ENCODE measurements at regions not wholly inside any gene's neighbourhood (a gene's known extent, or its start where the extent isn't known, plus 50 kb on each side); places are given as distances from the start of the nearest gene placed in this dataset.
A peak's percentile ranks its signal among the peaks of the same experiment; 100 is the strongest.

DNA sequence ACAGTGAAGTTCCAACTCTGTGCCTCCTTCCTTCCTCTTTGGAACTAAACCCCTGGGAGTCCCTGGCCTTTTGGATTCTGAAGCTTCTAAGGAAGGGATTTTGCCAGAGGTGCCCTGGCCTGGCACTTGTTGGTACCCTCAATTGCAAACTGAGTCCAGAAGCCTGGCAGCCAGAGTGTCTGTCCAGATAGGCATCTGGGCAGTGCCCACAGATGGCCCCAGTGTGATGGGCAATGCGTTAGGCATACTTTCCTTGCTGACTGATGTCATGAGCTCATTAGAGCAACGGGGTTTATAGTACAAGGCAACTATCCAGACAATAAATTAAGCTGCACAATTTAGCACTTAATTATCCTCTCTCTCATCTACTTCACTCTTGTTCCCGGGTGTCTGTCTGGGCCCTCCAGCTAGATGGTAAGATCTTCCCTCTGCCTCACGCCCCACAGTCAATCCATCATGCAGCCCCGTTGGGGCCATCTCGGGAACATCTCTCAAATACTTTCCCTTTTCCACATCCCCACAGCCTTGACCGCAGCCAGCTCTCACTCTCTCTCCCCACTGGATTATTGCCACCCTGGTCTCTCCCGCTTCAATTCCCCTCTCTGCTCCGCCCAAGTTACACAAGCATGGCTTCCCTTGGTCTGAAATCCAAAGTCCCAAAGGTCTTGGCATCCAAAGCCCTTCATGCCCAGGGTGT, 157.5 kb upstream of the SMIM23 start:
- WGBS, 2 donors, result 88 to 89% methylated on average over 9 of the region's 9 CpGs
- peaks cover 0 to 18% (median 13%) of the 10 kb centered on the region in 9 donors for H3K4me1 ChIP-seq
- H3K36me3 ChIP-seq, result no peaks in the 10 kb centered on the region
- no peaks in the 10 kb centered on the region for H3K9me3 ChIP-seq
- H3K27me3 ChIP-seq, result peaks cover 0 to 4% (median 0%) of the 10 kb centered on the region in 7 donors
- ATAC-seq (no peak), DNase-seq (no peak)
- intact Hi-C loops (cut with DNase I), result loop anchor here in 5 of 10 donors (2.0 to 10.0 kb wide), 5 partner anchors 203 to 279 kb away; no protein-coding TSS in a partner anchor
- H3K4me3 ChIP-seq, result no peak overlapping the region
- no peak overlapping the region for H3K27ac ChIP-seq
- TF ChIP-seq, protein P1, sequence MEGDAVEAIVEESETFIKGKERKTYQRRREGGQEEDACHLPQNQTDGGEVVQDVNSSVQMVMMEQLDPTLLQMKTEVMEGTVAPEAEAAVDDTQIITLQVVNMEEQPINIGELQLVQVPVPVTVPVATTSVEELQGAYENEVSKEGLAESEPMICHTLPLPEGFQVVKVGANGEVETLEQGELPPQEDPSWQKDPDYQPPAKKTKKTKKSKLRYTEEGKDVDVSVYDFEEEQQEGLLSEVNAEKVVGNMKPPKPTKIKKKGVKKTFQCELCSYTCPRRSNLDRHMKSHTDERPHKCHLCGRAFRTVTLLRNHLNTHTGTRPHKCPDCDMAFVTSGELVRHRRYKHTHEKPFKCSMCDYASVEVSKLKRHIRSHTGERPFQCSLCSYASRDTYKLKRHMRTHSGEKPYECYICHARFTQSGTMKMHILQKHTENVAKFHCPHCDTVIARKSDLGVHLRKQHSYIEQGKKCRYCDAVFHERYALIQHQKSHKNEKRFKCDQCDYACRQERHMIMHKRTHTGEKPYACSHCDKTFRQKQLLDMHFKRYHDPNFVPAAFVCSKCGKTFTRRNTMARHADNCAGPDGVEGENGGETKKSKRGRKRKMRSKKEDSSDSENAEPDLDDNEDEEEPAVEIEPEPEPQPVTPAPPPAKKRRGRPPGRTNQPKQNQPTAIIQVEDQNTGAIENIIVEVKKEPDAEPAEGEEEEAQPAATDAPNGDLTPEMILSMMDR (IDR thresholded peaks at IDR 0.05), result no peak

DNA sequence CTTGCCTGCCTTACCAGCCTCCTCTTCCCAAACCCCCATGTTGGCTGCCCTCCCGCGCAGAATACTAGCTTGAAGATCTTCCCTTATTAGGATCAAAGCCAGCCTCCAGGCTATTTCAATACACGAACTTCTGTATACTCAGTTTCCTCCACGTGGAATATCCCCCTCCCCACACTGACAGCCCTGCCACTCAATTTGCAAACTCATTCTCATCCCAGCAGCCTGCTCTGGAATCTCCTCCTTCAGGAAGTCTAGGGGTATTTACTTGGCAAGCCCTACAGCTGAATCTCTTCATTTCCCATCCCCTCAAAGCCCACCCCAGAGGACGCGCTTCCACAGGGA, 157.0 kb upstream of the SMIM23 start:
- peaks cover 0 to 18% (median 13%) of the 10 kb centered on the region in 9 donors for H3K4me1 ChIP-seq
- TF ChIP-seq, protein P1 (IDR thresholded peaks at IDR 0.05), result no peak
- no peak for ATAC-seq
- no peak for DNase-seq
- intact Hi-C loops (cut with DNase I), result loop anchor here in 5 of 10 donors (2.0 to 10.0 kb wide), 5 partner anchors 204 to 279 kb away; no protein-coding TSS in a partner anchor
- H3K9me3 ChIP-seq, result no peaks in the 10 kb centered on the region
- peaks cover 0 to 4% (median 0%) of the 10 kb centered on the region in 7 donors for H3K27me3 ChIP-seq
- no peak overlapping the region for H3K4me3 ChIP-seq
- H3K27ac ChIP-seq, result no peak overlapping the region
- 74 to 79% methylated on average over 6 of the region's 6 CpGs for WGBS, 2 donors
- no peaks in the 10 kb centered on the region for H3K36me3 ChIP-seq

DNA sequence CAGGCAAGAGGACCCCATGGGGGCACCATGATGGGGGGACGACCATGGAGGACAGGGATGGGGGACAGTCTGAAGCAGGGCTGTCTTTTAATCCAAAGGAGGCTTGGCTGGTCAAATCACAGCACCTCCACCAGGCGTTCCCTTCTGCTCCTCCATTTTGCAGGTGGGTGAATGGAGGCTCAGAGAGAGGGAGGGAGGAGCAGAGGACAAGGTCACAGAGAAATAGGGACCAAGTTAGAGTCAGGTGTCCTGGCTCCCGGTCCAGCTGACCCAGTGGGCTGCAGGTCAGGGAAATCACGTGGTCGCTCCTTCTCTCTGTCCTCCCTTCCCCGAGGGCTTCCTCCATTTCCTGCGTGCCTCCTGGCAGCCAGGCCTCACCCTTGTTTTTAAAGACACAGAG, 156.4 kb upstream of the SMIM23 start:
- H3K27ac ChIP-seq, result no peak overlapping the region
- H3K4me3 ChIP-seq, result no peak overlapping the region
- no peaks in the 10 kb centered on the region for H3K36me3 ChIP-seq
- 59 to 67% methylated on average over 7 of the region's 7 CpGs for WGBS, 2 donors
- H3K9me3 ChIP-seq, result no peaks in the 10 kb centered on the region
- H3K4me1 ChIP-seq, result peaks cover 0 to 23% (median 13%) of the 10 kb centered on the region in 9 donors
- DNase-seq, result no peak
- H3K27me3 ChIP-seq, result peaks cover 0 to 4% (median 0%) of the 10 kb centered on the region in 7 donors
- ATAC-seq, result no peak
- TF ChIP-seq, protein P1 (IDR thresholded peaks at IDR 0.05), result no peak
- intact Hi-C loops (cut with DNase I), result loop anchor here in 5 of 10 donors (2.0 to 10.0 kb wide), 5 partner anchors 204 to 278 kb away; no protein-coding TSS in a partner anchor

DNA sequence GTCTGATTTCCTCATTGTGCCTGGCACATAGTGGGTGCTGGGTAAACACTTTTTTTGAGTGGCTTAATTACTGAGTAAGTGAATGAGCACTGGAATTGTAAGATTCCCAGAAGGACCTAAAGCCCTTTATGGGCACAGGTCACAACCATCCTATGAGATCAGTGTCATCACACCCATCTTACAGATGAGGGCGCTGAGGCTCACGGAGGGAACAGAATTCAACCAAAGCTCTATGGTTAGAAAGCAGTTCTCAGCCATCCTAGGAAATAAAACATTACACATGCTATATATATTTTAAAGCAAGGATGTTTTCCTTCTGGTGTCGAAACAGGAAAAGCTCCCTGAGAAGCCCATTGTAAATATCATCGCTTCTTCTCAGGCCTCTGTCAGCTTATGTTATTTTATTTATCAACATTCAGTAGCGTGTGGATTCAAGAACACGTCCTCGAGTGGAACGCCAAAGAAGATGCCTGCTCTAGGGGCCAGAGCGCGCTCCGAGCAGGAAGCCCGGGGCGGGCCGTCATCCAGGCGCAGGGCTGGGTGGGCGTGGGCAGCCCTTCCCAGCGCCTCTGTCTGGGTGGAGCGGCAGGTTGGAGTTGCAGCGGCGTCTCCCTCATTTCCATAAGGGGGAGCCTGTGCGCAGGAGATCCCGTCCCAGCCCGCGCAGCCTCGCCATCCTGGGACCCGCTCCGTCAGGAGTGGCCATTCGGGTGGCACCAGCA, 155.8 kb upstream of the SMIM23 start:
- no peaks in the 10 kb centered on the region for H3K36me3 ChIP-seq
- DNase-seq (peak; percentile 61 to 70), ATAC-seq (peak; percentile 87 to 96 (median 92))
- peaks cover 0 to 28% (median 13%) of the 10 kb centered on the region in 9 donors for H3K4me1 ChIP-seq
- H3K4me3 ChIP-seq, result peak overlapping the region in 6 of 10 donors; percentile 4 to 34 (median 18)
- no peak overlapping the region for H3K27ac ChIP-seq
- H3K27me3 ChIP-seq, result peaks cover 0 to 4% (median 0%) of the 10 kb centered on the region in 7 donors
- 5 to 8% methylated on average over 28 of the region's 28 CpGs for WGBS, 2 donors
- intact Hi-C loops (cut with DNase I), result loop anchor here in 9 of 10 donors (2.0 to 10.0 kb wide), 11 partner anchors 115 to 278 kb away; partner anchors contain the start of gene FGF18 (in 2 of the 9)
- TF ChIP-seq, protein P1 (IDR thresholded peaks at IDR 0.05), result peak; percentile 29 to 74 (median 54)
- H3K9me3 ChIP-seq, result no peaks in the 10 kb centered on the region
